ENCODE measurements at regions not wholly inside any gene's neighbourhood (a gene's known extent, or its start where the extent isn't known, plus 50 kb on each side); places are given as distances from the start of the nearest gene placed in this dataset.
"Not testable (repeated sequence)": the region's sequence is repeated elsewhere in the genome, so short reads cannot be mapped to it uniquely, and the experiment has no call there.

GRCh38 chr7:4319280-4319679, 362.8 kb upstream of the FOXK1 start:
- Mint-ChIP-seq H3K4me3 (no peak overlapping the region), H3K27me3 (peaks cover 5% of the 10 kb centered on the region), H3K9me3 (peaks cover 5% of the 10 kb centered on the region), H3K36me3 (no peaks in the 10 kb centered on the region), H3K27ac (no peak overlapping the region), H3K4me1 (no peaks in the 10 kb centered on the region)

DNA sequence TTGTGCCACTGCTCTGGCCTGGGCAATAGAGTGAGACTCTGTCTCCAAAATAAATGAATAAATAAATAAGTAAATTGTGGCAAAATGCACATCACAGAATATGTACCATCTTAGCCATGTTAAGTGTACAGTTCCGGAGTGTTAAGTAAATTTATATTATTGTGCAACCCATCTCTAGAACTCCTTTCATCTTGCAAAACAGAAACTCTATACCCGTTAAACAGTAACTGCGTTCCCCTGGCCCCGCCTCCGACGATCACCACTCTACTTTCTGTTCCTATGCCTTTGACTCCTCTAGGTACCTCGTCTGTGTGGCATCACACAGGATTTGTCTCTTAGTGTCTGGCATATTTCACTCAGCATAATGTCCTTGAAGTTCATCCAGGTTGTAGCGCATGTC, 356.4 kb upstream of the FOXK1 start:
- H3K27ac Mint-ChIP-seq, result no peak overlapping the region
- peaks cover 3% of the 10 kb centered on the region for H3K27me3 Mint-ChIP-seq
- H3K9me3 Mint-ChIP-seq, result no peaks in the 10 kb centered on the region
- H3K4me3 Mint-ChIP-seq, result no peak overlapping the region
- H3K36me3 Mint-ChIP-seq, result no peaks in the 10 kb centered on the region
- no peaks in the 10 kb centered on the region for H3K4me1 Mint-ChIP-seq

DNA sequence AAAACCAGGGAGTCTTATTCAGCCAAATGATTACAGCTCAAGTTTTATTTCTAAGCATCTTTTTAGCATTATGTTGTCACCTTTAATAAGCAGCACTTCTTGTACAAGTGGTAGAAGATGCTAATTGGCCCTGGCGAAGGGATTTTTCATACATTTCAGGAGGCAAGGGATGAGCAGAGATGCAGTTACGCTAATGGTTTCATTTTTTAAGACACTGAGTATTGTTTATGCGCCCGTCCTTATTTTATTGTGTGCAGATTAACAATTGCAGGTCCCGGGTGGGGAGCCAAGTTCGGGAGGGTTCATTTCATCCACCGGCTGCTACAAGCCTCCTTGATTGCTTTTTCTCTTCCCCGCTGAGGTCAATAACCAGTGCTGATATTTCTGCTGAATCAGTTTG, 350.4 kb upstream of the FOXK1 start:
- Mint-ChIP-seq H3K36me3 (no peaks in the 10 kb centered on the region), H3K4me3 (no peak overlapping the region), H3K27ac (no peak overlapping the region), H3K4me1 (no peaks in the 10 kb centered on the region), H3K27me3 (peaks cover 2% of the 10 kb centered on the region), H3K9me3 (no peaks in the 10 kb centered on the region)

DNA sequence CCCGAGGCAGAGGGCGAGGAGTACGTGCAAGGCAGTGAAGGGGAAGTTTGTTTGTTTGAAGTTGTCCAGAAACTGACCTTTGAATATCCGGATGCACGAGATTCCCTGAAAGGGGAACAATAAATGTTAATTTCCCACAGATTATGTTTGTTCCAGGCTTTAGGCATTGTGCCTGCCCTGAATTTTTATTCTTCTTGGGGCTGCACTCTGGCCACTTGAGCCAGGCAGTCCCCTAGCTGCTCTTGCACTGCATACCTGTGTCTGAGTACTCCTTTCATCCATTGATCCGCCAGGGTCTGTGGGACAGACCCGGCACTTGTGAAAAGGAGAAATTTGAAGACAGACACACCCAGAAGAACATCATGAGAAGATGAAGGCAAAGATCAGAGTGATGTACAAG, 343.5 kb upstream of the FOXK1 start:
- peaks cover 6% of the 10 kb centered on the region for H3K9me3 Mint-ChIP-seq
- no peaks in the 10 kb centered on the region for H3K27me3 Mint-ChIP-seq
- H3K27ac Mint-ChIP-seq, result no peak overlapping the region
- no peaks in the 10 kb centered on the region for H3K4me1 Mint-ChIP-seq
- H3K36me3 Mint-ChIP-seq, result no peaks in the 10 kb centered on the region
- H3K4me3 Mint-ChIP-seq, result no peak overlapping the region

GRCh38 chr7:4343272-4344247, 338.5 kb upstream of the FOXK1 start:
- Mint-ChIP-seq H3K27ac (no peak overlapping the region), H3K4me3 (no peak overlapping the region), H3K36me3 (no peaks in the 10 kb centered on the region), H3K9me3 (peaks cover 14% of the 10 kb centered on the region), H3K4me1 (no peaks in the 10 kb centered on the region), H3K27me3 (peaks cover 2% of the 10 kb centered on the region)

- Mint-ChIP-seq H3K36me3 (no peaks in the 10 kb centered on the region), H3K27me3 (peaks cover 5% of the 10 kb centered on the region), H3K9me3 (peaks cover 14% of the 10 kb centered on the region)
These were observed 337.1 kb upstream of the FOXK1 start for GRCh38 chr7:4345004-4345403.

GRCh38 chr7:4352069-4352468, 330.0 kb upstream of the FOXK1 start:
- Mint-ChIP-seq H3K27ac (no peak overlapping the region), H3K4me3 (no peak overlapping the region), H3K36me3 (peaks cover under 1% of the 10 kb centered on the region), H3K9me3 (peaks cover 8% of the 10 kb centered on the region), H3K4me1 (no peaks in the 10 kb centered on the region), H3K27me3 (peaks cover 12% of the 10 kb centered on the region)

More at GRCh38 chr7:4345004-4345403, 337.1 kb upstream of the FOXK1 start:
- H3K4me1 Mint-ChIP-seq, result no peaks in the 10 kb centered on the region
- H3K27ac Mint-ChIP-seq, result no peak overlapping the region
- H3K4me3 Mint-ChIP-seq, result no peak overlapping the region

- peaks cover 13% of the 10 kb centered on the region for H3K27me3 Mint-ChIP-seq
- H3K9me3 Mint-ChIP-seq, result peaks cover 5% of the 10 kb centered on the region
- H3K4me1 Mint-ChIP-seq, result no peaks in the 10 kb centered on the region
- no peak overlapping the region for H3K27ac Mint-ChIP-seq
- peaks cover 2% of the 10 kb centered on the region for H3K36me3 Mint-ChIP-seq
- no peak overlapping the region for H3K4me3 Mint-ChIP-seq
These were observed 320.3 kb upstream of the FOXK1 start for GRCh38 chr7:4361774-4362173.

DNA sequence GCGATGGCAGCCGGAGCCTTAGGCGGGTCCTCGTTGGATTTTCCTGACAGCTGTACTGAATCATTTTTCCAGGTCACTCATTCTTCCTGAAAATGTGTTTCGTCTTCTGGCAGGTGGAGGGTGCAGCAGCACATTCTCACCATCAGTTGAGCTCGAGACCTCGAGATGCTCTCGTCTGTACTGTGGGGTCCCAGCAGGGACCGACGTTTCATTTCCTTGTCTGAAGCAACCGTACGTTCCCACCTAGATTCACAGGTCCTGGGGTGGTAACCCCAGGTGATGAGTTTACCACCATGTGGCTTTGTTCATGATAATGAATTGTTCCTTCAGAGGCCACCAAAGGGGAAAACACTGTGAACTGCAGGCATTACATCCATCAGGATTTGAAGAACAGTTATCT, 298.5 kb upstream of the FOXK1 start:
- Mint-ChIP-seq H3K36me3 (no peaks in the 10 kb centered on the region), H3K27me3 (peaks cover 7% of the 10 kb centered on the region), H3K4me3 (no peak overlapping the region), H3K4me1 (no peaks in the 10 kb centered on the region), H3K27ac (no peak overlapping the region), H3K9me3 (peaks cover 9% of the 10 kb centered on the region)

GRCh38 chr7:4386190-4386589, 295.9 kb upstream of the FOXK1 start:
- Mint-ChIP-seq H3K4me3 (no peak overlapping the region), H3K27ac (no peak overlapping the region)

GRCh38 chr7:4391103-4391502, 291.0 kb upstream of the FOXK1 start:
- H3K4me1 Mint-ChIP-seq, H3K27ac Mint-ChIP-seq, H3K36me3 Mint-ChIP-seq, H3K4me3 Mint-ChIP-seq: not testable (repeated sequence)
- peaks cover 12% of the 10 kb centered on the region for H3K9me3 Mint-ChIP-seq
- peaks cover 18% of the 10 kb centered on the region for H3K27me3 Mint-ChIP-seq

More at GRCh38 chr7:4386190-4386589, 295.9 kb upstream of the FOXK1 start:
- peaks cover 14% of the 10 kb centered on the region for H3K27me3 Mint-ChIP-seq
- peaks cover 9% of the 10 kb centered on the region for H3K9me3 Mint-ChIP-seq
- H3K4me1 Mint-ChIP-seq, result no peaks in the 10 kb centered on the region
- peaks cover 2% of the 10 kb centered on the region for H3K36me3 Mint-ChIP-seq

- peaks cover 12% of the 10 kb centered on the region for H3K9me3 Mint-ChIP-seq
- H3K4me3 Mint-ChIP-seq, result no peak overlapping the region
- peaks cover 2% of the 10 kb centered on the region for H3K36me3 Mint-ChIP-seq
- no peak overlapping the region for H3K27ac Mint-ChIP-seq
- no peaks in the 10 kb centered on the region for H3K4me1 Mint-ChIP-seq
- peaks cover 20% of the 10 kb centered on the region for H3K27me3 Mint-ChIP-seq
These were observed 287.4 kb upstream of the FOXK1 start for GRCh38 chr7:4394736-4395135.

GRCh38 chr7:4399121-4399520, 283.0 kb upstream of the FOXK1 start:
- H3K27me3 Mint-ChIP-seq, result peaks cover 11% of the 10 kb centered on the region
- no peak overlapping the region for H3K27ac Mint-ChIP-seq
- H3K36me3 Mint-ChIP-seq, result no peaks in the 10 kb centered on the region
- no peaks in the 10 kb centered on the region for H3K4me1 Mint-ChIP-seq
- no peak overlapping the region for H3K4me3 Mint-ChIP-seq
- H3K9me3 Mint-ChIP-seq, result no peaks in the 10 kb centered on the region

DNA sequence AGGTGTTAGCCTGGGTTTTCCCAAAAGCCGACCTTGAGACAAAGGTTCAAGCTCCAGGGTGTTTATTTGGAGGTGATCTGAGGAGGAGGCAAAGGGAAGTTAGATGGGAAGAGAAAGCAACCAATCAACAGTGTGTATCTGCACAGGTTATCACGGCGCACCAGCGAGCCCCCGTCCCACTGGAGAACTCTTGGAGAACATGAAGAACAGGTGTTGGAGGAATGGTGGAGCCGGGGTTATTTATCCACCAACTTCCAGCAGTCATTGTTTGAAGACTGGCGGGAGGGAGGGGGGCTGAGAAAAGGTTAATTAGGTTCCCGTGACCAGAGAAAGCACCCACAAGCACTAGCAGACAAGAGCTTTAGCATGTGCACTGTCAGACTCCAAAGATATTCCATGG, 282.5 kb upstream of the FOXK1 start:
- Mint-ChIP-seq H3K27ac (no peak overlapping the region), H3K9me3 (no peaks in the 10 kb centered on the region), H3K27me3 (peaks cover 10% of the 10 kb centered on the region), H3K4me3 (no peak overlapping the region), H3K4me1 (no peaks in the 10 kb centered on the region), H3K36me3 (peaks cover 2% of the 10 kb centered on the region)

DNA sequence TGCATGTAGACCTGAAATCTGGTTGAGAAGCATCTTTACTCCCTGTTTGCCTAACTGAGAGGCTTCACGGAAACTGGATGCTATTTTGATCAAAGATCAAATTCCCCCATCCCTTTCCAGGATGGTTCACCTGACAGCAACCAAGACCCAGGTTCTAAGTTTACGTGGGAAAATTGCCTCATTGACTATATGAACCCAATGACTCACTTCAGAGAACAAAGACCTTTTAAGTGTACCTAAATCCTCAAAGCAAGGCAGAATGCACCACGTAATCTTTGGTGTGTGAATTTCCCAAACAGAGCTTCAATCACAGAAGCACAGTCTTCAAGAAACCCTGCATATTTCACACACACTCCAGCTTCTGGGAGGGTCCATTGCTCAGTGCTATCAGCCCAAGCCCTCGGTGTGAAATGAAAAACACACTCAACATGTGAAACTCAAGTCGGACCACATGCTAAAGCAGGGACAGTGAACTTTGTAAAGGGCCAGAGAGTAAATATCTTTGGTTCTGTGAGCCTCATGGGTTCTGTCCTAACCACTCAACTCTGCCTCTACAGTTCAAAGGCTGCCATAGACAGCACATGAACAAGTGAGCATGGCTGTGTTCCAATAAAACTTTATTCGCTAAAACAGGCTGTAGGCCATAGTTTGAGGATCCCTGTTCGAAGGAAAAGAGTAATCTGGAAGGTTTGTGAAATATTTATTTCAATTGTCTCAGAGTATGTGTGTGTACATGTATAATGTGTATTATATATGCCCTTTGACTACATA, 275.6 kb upstream of the FOXK1 start:
- H3K4me1 Mint-ChIP-seq, result no peaks in the 10 kb centered on the region
- peaks cover 3% of the 10 kb centered on the region for H3K36me3 Mint-ChIP-seq
- H3K27me3 Mint-ChIP-seq, result peaks cover 7% of the 10 kb centered on the region
- H3K4me3 Mint-ChIP-seq, result no peak overlapping the region
- no peak overlapping the region for H3K27ac Mint-ChIP-seq
- no peaks in the 10 kb centered on the region for H3K9me3 Mint-ChIP-seq

DNA sequence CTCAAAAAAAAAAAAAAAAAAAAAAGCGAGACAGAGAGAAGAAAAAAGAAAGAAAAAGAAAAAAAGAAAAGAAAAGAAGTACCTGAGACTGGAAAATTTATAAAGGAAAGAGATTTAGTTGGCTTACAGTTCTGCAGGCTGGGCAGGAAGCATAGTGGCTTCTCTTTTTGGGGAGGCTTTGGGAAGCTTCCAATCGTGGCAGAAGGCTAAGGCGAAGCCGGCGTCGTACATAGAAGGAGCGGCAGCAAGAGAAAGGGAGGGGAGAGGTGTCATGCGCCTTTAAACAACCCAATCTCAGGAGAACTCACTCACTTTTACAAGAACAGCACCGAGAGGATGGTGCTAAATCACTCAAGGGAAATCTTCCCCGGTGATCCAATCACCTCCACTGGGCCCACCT, 272.1 kb upstream of the FOXK1 start:
- H3K4me3 Mint-ChIP-seq, result no peak overlapping the region
- peaks cover 1% of the 10 kb centered on the region for H3K36me3 Mint-ChIP-seq
- peaks cover 6% of the 10 kb centered on the region for H3K9me3 Mint-ChIP-seq
- no peaks in the 10 kb centered on the region for H3K27me3 Mint-ChIP-seq
- no peak overlapping the region for H3K27ac Mint-ChIP-seq
- no peaks in the 10 kb centered on the region for H3K4me1 Mint-ChIP-seq
